ENCODE measurements at regions not wholly inside any gene's neighbourhood (a gene's known extent, or its start where the extent isn't known, plus 50 kb on each side); places are given as distances from the start of the nearest gene placed in this dataset.

DNA sequence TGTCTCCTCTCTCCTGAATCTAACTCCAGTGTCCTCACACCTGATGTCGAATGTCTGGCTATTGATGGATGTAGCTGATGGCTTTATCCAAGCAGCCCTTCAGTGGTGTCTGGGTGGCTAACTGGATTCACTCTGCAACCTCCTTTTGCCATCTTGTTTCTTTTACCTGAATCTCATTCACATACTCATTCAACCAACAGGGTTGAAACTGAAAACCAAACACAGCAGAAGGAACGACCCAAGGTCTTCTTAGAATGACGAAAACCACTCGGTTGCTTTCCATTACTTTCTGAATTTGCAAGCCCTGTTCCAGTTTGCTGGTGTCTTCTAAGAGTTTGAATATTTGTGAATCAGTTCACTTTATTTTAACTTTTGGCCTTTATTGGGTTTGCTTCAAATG, 424.3 kb upstream of the CXADR start:
- TF ChIP-seq, protein P1, sequence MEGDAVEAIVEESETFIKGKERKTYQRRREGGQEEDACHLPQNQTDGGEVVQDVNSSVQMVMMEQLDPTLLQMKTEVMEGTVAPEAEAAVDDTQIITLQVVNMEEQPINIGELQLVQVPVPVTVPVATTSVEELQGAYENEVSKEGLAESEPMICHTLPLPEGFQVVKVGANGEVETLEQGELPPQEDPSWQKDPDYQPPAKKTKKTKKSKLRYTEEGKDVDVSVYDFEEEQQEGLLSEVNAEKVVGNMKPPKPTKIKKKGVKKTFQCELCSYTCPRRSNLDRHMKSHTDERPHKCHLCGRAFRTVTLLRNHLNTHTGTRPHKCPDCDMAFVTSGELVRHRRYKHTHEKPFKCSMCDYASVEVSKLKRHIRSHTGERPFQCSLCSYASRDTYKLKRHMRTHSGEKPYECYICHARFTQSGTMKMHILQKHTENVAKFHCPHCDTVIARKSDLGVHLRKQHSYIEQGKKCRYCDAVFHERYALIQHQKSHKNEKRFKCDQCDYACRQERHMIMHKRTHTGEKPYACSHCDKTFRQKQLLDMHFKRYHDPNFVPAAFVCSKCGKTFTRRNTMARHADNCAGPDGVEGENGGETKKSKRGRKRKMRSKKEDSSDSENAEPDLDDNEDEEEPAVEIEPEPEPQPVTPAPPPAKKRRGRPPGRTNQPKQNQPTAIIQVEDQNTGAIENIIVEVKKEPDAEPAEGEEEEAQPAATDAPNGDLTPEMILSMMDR (conservative IDR thresholded peaks at IDR 0.05): no peak
- TF ChIP-seq ZFX (IDR thresholded peaks at IDR 0.05): no peak

All from C4-2B (cell line).